Ishikawa (cell line): ENCODE measurements at regions not wholly inside any gene's neighbourhood (a gene's known extent, or its start where the extent isn't known, plus 50 kb on each side); places are given as distances from the start of the nearest gene placed in this dataset.

Experiments used
- CEBPB ChIP-seq: IDR thresholded peaks from 2 replicates; pipeline ENCODE4 v1.6.1; 2012
- CREB1 ChIP-seq: IDR thresholded peaks from 2 replicates; pipeline ENCODE4 v1.6.1; 2012; ENCODE audit warnings: low read depth
- EGR1 ChIP-seq: IDR thresholded peaks from 2 replicates; pipeline ENCODE4 v1.6.1; 2012
- EP300 ChIP-seq: IDR thresholded peaks from 2 replicates; pipeline ENCODE4 v1.6.1; 2012; ENCODE audit warnings: borderline replicate concordance
- FOXM1 ChIP-seq: IDR thresholded peaks from 2 replicates; pipeline ENCODE4 v1.6.1; 2012; ENCODE audit warnings: low read depth, borderline replicate concordance
- NFIC ChIP-seq: IDR thresholded peaks from 2 replicates; pipeline ENCODE4 v1.6.1; 2012
- RAD21 ChIP-seq: IDR thresholded peaks from 2 replicates; pipeline ENCODE4 v1.6.1; 2012; ENCODE audit warnings: low read depth
- TAF1 ChIP-seq: IDR thresholded peaks from 2 replicates; pipeline ENCODE4 v1.6.1; 2012; ENCODE audit warnings: low read depth, mild to moderate bottlenecking
- TCF12 ChIP-seq: IDR thresholded peaks from 2 replicates; pipeline ENCODE4 v1.6.1; 2012; ENCODE audit warnings: low read depth
- TEAD4 ChIP-seq: IDR thresholded peaks from 2 replicates; pipeline ENCODE4 v1.6.1; 2012
- YY1 ChIP-seq: IDR thresholded peaks from 2 replicates; pipeline ENCODE4 v1.6.1; 2012; ENCODE audit warnings: low read depth
- ZBTB7A ChIP-seq: IDR thresholded peaks from 2 replicates; pipeline ENCODE4 v1.6.1; 2012; ENCODE audit warnings: low read depth
- TF ChIP-seq, protein P1 (sequence below): IDR thresholded peaks from 2 replicates; pipeline ENCODE4 v1.6.1; 2012
- TF ChIP-seq, protein P2 (sequence below): IDR thresholded peaks from 2 replicates; pipeline ENCODE4 v1.6.1; 2012
- TF ChIP-seq, protein P3 (sequence below): IDR thresholded peaks from 2 replicates; pipeline ENCODE4 v1.6.1; 2012; ENCODE audit warnings: low read depth, mild to moderate bottlenecking

DNA sequence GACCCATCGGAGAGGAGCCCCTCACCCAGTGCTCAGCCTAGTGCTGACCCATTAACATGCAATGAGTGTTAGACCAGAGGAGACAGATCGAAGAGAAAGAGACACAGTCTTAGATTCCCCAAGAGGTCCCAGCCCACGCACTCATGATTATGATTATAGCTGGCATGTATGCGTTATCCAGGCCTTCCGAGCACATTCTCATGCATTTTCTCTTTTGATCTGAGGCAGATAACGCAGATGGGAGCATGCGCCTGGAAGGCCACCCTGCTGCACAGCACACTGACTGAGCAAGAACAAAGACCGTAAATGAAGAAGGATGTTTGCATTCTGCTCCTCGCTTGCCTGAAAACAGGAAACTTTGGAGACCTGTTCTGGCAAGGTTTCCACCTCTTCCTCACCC, 232.7 kb downstream of the SOX9 start:
- TF ChIP-seq, protein P1, sequence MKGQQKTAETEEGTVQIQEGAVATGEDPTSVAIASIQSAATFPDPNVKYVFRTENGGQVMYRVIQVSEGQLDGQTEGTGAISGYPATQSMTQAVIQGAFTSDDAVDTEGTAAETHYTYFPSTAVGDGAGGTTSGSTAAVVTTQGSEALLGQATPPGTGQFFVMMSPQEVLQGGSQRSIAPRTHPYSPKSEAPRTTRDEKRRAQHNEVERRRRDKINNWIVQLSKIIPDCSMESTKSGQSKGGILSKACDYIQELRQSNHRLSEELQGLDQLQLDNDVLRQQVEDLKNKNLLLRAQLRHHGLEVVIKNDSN, result no peak
- TF ChIP-seq RAD21 (peak; percentile 7; the same call in 1 of the 2 replicates), YY1 (no peak), EGR1 (peak; percentile 60; the same call in 1 of the 2 replicates), FOXM1 (peak; percentile 79; the same call in 1 of the 2 replicates), ZBTB7A (no peak), TCF12 (peak; percentile 88), NFIC (peak; percentile 77), EP300 (peak; percentile 84), TEAD4 (peak; percentile 75)
- TF ChIP-seq, protein P2, sequence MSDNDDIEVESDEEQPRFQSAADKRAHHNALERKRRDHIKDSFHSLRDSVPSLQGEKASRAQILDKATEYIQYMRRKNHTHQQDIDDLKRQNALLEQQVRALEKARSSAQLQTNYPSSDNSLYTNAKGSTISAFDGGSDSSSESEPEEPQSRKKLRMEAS, result peak; percentile 75

DNA sequence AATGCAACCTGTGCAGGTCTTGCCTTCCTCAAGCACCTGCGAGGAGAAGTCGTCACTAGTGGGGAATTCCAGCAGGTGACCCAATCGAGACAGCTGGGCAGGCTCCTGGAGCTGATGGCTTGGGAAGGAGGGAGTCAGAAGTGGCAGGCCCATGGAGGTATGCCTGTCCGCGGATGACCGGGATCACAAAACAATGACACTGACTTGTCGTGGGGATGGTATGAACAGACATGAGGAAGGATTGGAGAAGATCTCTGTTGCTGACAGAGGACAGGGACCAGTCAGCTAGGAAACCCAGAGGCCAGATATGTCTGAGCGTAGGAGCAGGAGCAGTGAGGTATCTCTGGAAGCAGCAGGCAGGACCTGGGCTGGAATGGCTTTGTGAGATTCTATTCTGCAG, 233.3 kb downstream of the SOX9 start:
- TF ChIP-seq NFIC, result no peak
- no peak for TF ChIP-seq RAD21
- TF ChIP-seq, protein P1, result no peak
- TF ChIP-seq EP300, result no peak
- TF ChIP-seq CEBPB, result no peak
- TF ChIP-seq ZBTB7A, result no peak
- no peak for TF ChIP-seq CREB1
- no peak for TF ChIP-seq YY1
- TF ChIP-seq EGR1, result no peak
- no peak for TF ChIP-seq TAF1
- TF ChIP-seq TCF12, result no peak
- TF ChIP-seq, protein P3, sequence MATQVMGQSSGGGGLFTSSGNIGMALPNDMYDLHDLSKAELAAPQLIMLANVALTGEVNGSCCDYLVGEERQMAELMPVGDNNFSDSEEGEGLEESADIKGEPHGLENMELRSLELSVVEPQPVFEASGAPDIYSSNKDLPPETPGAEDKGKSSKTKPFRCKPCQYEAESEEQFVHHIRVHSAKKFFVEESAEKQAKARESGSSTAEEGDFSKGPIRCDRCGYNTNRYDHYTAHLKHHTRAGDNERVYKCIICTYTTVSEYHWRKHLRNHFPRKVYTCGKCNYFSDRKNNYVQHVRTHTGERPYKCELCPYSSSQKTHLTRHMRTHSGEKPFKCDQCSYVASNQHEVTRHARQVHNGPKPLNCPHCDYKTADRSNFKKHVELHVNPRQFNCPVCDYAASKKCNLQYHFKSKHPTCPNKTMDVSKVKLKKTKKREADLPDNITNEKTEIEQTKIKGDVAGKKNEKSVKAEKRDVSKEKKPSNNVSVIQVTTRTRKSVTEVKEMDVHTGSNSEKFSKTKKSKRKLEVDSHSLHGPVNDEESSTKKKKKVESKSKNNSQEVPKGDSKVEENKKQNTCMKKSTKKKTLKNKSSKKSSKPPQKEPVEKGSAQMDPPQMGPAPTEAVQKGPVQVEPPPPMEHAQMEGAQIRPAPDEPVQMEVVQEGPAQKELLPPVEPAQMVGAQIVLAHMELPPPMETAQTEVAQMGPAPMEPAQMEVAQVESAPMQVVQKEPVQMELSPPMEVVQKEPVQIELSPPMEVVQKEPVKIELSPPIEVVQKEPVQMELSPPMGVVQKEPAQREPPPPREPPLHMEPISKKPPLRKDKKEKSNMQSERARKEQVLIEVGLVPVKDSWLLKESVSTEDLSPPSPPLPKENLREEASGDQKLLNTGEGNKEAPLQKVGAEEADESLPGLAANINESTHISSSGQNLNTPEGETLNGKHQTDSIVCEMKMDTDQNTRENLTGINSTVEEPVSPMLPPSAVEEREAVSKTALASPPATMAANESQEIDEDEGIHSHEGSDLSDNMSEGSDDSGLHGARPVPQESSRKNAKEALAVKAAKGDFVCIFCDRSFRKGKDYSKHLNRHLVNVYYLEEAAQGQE, result no peak
- TF ChIP-seq TEAD4, result no peak
- no peak for TF ChIP-seq FOXM1
- TF ChIP-seq, protein P2, result no peak

DNA sequence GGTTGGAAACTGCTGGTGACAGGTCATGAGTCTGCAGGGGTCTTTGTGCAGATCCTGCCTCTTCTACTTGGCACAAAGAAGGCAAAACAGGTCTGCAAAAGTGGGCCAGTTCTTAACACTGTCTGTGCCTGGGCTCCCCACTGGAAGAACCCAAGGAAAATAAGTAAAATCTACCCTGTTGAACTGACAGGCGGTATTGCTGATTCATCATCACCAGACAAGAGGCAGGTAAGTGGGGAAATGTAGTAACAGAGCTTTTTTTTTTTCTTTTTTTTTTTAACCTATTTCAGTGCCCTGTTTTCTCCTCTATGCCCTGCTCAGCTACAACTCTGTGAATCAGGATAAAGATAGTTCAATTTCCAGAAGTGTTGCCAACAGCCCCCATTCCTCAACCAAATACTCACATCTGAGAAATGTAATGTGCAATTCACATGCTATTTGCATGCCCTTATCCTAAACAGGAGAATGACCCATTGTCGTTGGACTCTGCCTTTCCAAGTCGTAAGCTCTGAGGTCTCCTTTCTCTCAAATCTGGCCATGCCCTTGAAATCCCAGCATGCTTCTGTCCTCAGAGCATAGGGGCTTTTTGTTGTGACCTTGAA, 237.0 kb downstream of the SOX9 start:
- no peak for TF ChIP-seq FOXM1
- TF ChIP-seq TCF12, result no peak
- TF ChIP-seq CREB1, result no peak
- TF ChIP-seq, protein P2, result no peak
- no peak for TF ChIP-seq EGR1
- no peak for TF ChIP-seq YY1
- TF ChIP-seq, protein P1, result no peak
- TF ChIP-seq NFIC, result no peak
- no peak for TF ChIP-seq TEAD4
- no peak for TF ChIP-seq RAD21
- no peak for TF ChIP-seq ZBTB7A
- TF ChIP-seq CEBPB, result no peak
- no peak for TF ChIP-seq EP300
- TF ChIP-seq, protein P3, result no peak
- TF ChIP-seq TAF1, result no peak

DNA sequence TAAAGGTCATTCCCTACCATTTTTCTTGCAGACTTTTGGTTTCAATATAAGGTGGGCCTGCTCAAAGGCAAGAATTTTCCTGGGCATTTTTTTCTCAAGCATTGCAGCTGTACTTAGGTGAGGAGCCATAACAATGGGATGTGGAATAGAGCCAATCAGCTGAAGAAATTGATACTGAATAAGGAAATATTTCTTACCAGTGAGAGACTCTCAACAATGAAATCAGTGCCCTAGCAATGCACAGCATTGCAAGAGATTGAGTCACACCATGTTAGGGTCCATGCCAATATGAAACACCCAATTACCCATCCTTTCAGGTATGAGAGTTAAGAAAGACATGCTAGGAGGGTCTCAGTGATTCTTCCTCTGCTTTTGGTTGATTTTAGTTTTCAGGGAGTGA, 237.6 kb downstream of the SOX9 start:
- peak; percentile 46; the same call in 1 of the 2 replicates for TF ChIP-seq ZBTB7A
- TF ChIP-seq, protein P2, result peak; percentile 42; the same call in 1 of the 2 replicates
- no peak; the same call in 1 of the 2 replicates for TF ChIP-seq RAD21
- peak; percentile 99 for TF ChIP-seq EP300
- TF ChIP-seq, protein P3, result no peak
- TF ChIP-seq TCF12, result peak; percentile 98
- TF ChIP-seq, protein P1, result peak; percentile 36; the same call in 1 of the 2 replicates
- no peak for TF ChIP-seq TAF1
- TF ChIP-seq CREB1, result no peak; the same call in 1 of the 2 replicates
- peak; percentile 72; the same call in 1 of the 2 replicates for TF ChIP-seq YY1
- peak; percentile 99 for TF ChIP-seq NFIC
- peak; percentile 97 for TF ChIP-seq FOXM1
- peak; percentile 100 for TF ChIP-seq TEAD4
- peak; percentile 92 for TF ChIP-seq CEBPB
- TF ChIP-seq EGR1, result no peak
